ENCODE measurements at regions not wholly inside any gene's neighbourhood (a gene's known extent, or its start where the extent isn't known, plus 50 kb on each side); places are given as distances from the start of the nearest gene placed in this dataset.
"Not testable (repeated sequence)": the region's sequence is repeated elsewhere in the genome, so short reads cannot be mapped to it uniquely, and the experiment has no call there.

DNA sequence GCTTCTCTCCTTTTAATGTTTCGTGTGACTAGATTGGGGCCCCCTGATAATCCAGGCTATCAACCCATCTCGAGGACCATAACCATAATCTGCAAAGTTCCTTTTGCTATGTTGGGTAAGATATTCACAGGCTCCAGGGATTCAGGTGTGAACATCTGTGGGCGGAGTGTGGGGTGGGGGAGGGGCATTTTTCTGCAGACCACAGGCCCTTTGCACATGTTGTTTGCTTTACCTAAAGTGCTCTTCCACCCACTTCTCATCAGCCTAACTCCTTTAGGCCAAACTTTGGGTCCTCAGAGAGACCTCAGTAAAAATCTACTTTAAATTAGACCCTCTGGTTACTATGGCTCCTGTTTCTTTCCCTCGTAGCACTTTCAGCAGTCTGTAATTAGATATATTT, 284.4 kb downstream of the WDR11 start:
- Histone ChIP-seq H3K4me3 (ENCODE audit: low read depth, low read length) (no peak overlapping the region), H3K36me3 (replicated peaks) (no peaks in the 10 kb centered on the region), H3K27me3 (replicated peaks) (no peaks in the 10 kb centered on the region), H3K27ac (no peak overlapping the region)
- TF ChIP-seq, protein P1, sequence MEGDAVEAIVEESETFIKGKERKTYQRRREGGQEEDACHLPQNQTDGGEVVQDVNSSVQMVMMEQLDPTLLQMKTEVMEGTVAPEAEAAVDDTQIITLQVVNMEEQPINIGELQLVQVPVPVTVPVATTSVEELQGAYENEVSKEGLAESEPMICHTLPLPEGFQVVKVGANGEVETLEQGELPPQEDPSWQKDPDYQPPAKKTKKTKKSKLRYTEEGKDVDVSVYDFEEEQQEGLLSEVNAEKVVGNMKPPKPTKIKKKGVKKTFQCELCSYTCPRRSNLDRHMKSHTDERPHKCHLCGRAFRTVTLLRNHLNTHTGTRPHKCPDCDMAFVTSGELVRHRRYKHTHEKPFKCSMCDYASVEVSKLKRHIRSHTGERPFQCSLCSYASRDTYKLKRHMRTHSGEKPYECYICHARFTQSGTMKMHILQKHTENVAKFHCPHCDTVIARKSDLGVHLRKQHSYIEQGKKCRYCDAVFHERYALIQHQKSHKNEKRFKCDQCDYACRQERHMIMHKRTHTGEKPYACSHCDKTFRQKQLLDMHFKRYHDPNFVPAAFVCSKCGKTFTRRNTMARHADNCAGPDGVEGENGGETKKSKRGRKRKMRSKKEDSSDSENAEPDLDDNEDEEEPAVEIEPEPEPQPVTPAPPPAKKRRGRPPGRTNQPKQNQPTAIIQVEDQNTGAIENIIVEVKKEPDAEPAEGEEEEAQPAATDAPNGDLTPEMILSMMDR (IDR thresholded peaks at IDR 0.05; ENCODE audit: low read depth, low read length, missing control alignments): no peak
- in situ Hi-C loops (cut with HindIII; ENCODE audit: low pct_ligation_motif_present, low sequenced_read_pairs): no loop called here
- no peak for DNase-seq

DNA sequence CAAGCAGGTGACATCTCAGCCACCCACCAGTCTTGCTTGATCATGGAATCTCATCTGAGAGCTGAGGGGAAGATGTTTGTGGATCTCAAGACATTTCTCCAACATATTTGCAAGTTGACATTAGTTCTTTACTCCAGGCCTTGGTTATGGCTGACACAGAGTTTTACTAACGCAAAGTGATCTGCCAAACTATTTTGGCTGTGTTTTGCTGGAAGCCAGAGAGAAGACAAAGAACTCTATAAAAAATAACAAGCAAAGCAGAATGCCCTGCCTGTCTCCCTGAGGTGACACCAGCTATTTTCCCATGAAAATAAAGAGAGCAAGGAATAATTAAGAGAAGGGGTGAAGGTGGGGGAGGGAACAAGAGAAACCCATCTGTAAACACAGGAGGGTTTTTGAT, 286.4 kb downstream of the WDR11 start:
- in situ Hi-C loops (cut with HindIII; ENCODE audit: low pct_ligation_motif_present, low sequenced_read_pairs): no loop called here
- no peaks in the 10 kb centered on the region for H3K36me3 ChIP-seq (replicated peaks)
- H3K4me3 ChIP-seq (ENCODE audit: low read depth, low read length): no peak overlapping the region
- TF ChIP-seq, protein P1 (IDR thresholded peaks at IDR 0.05; ENCODE audit: low read depth, low read length, missing control alignments): no peak
- no peak overlapping the region for H3K27ac ChIP-seq
- no peaks in the 10 kb centered on the region for H3K27me3 ChIP-seq (replicated peaks)
- no peak for DNase-seq

DNA sequence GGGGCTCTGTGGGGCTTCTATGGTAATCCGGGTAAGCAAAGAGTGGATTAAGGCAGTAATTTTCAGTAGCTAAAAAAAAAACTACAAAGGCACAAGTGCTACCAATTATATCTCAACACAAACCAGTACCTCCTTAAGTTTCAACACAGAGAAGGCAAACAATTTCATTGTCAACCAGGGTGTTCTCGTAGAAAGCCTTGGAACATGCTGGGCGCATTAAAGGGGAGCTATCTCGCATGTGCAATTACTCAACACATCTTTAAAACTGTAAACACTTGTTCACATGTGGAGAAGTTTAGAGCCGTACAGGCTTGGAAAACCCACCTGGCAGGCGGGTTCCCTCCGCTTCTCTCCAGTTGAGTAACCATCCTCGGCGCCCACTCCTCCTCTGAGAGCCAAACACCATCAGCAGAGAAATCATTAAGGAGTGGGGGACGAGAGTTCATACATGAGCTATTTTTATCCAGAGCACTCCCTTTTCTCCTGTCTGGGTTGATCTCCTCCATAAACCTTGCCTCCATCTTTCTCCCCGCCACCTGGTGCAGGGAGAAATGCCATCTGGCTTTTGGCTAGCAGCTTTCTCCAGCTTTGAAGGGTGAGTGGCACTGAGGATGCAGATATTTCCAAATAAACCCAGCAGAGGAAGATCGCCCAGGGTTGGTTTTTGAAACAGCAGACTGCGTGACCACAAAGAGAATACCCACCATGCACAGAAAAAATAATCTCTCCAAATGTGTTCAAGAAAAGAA, 287.1 kb downstream of the WDR11 start:
- Histone ChIP-seq H3K36me3 (replicated peaks) (no peaks in the 10 kb centered on the region), H3K4me3 (ENCODE audit: low read depth, low read length) (no peak overlapping the region), H3K27ac (no peak overlapping the region), H3K27me3 (replicated peaks) (no peaks in the 10 kb centered on the region)
- in situ Hi-C loops (cut with HindIII; ENCODE audit: low pct_ligation_motif_present, low sequenced_read_pairs): no loop called here
- TF ChIP-seq, protein P1 (IDR thresholded peaks at IDR 0.05; ENCODE audit: low read depth, low read length, missing control alignments): no peak
- no peak for DNase-seq

DNA sequence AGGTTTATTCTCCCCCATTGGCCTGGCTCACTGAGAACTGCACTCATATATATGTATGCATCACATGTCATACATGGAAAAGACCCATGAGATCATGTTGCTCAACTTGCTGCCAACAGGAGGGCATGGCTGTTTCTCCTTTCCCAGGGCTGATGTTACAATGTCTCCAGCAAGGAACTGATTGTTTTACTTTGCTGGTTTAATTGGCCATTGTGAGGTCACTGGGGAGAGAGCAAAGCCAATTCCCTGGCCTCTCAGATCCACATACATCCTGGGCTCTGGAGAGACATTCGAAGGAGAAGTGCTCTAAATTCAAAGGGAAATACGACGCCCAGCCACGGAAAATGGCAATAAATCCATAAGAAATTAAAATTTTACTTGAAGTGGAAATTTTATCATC, 287.8 kb downstream of the WDR11 start:
- Histone ChIP-seq H3K4me3 (ENCODE audit: low read depth, low read length) (no peak overlapping the region), H3K27ac (no peak overlapping the region), H3K27me3 (replicated peaks) (no peaks in the 10 kb centered on the region), H3K36me3 (replicated peaks) (no peaks in the 10 kb centered on the region)
- TF ChIP-seq, protein P1 (IDR thresholded peaks at IDR 0.05; ENCODE audit: low read depth, low read length, missing control alignments): no peak
- DNase-seq: no peak
- in situ Hi-C loops (cut with HindIII; ENCODE audit: low pct_ligation_motif_present, low sequenced_read_pairs): no loop called here

DNA sequence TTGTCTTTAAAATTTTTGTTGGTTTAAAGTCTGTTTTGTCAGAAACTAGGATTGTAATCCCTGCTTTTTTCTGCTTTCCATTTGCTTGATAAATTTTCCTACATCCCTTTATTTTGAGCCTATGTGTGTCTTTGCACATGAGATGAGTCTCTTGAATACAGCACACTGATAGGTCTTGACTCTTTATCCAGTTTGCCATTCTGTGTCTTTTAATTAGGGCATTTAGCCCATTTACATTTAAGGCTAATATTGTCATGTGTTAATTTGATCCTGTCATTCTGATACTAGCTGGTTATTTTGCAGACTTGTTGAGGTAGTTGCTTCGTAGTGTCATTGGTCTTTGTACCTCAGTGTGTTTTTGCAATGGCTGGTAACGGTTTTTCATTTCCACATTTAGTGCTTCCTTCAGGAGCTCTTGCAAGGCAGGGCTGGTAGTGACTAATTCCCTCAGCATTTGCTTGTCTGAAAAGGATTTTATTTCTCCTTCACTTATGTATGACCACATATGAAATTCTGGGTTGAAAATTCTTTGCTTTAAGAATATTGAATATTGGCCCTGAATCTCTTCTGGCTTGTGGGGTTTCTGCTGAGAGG, 294.7 kb downstream of the WDR11 start:
- in situ Hi-C loops (cut with HindIII; ENCODE audit: low pct_ligation_motif_present, low sequenced_read_pairs); H3K27ac ChIP-seq; DNase-seq: not testable (repeated sequence)

DNA sequence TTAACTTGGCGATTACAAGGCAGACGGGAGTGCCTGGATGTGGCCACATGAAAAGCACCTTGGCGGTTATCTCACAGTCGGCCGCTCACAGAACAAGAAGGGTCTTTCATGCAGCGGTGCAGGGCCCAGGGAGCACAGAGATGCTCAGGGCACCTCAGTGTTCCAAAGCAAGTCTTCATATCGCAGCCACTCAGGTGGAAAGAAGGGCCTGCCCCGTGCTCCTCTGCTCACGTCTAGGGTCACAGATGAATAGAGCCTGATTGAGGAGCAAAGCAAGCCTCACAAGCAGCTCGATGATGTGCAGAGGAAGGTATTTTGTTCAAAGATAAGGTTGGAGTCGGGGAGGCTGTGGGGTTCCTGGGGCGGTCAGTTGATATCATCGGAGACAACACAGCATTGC, 297.8 kb downstream of the WDR11 start:
- Histone ChIP-seq H3K27ac (no peak overlapping the region), H3K27me3 (replicated peaks) (no peaks in the 10 kb centered on the region), H3K4me3 (ENCODE audit: low read depth, low read length) (no peak overlapping the region), H3K36me3 (replicated peaks) (no peaks in the 10 kb centered on the region)
- in situ Hi-C loops (cut with HindIII; ENCODE audit: low pct_ligation_motif_present, low sequenced_read_pairs): no loop called here
- TF ChIP-seq, protein P1 (IDR thresholded peaks at IDR 0.05; ENCODE audit: low read depth, low read length, missing control alignments): no peak
- DNase-seq: no peak

More for the DNA sequence above, 294.7 kb downstream of the WDR11 start:
- H3K36me3 ChIP-seq (replicated peaks); H3K4me3 ChIP-seq (ENCODE audit: low read depth, low read length); H3K27me3 ChIP-seq (replicated peaks): not testable (repeated sequence)
